A549 (cell line): ENCODE measurements at regions not wholly inside any gene's neighbourhood (a gene's known extent, or its start where the extent isn't known, plus 50 kb on each side); places are given as distances from the start of the nearest gene placed in this dataset.

Source experiments
- BHLHE40 ChIP-seq: IDR thresholded peaks from 2 replicates; pipeline ENCODE4 v1.6.1; 2012; ENCODE audit warnings: low read depth, low read length, inconsistent platforms
- EP300 ChIP-seq, 2 experiments: fragments of >200 bp; sonication (Bioruptor Twin); formaldehyde crosslinking; IDR thresholded peaks; 2 replicates in 1 of 2; 3 replicates in 1 of 2; pipeline ENCODE4 v1.6.1; 2016 to 2017
- JUN ChIP-seq, 2 experiments: fragments of >200 bp; sonication (Bioruptor Twin); formaldehyde crosslinking; IDR thresholded peaks; 2 replicates in 1 of 2; 3 replicates in 1 of 2; pipeline ENCODE4 v1.6.1; 2016 to 2017
- MAZ ChIP-seq: fragments of 150-350 bp; IDR thresholded peaks from 2 replicates; pipeline ENCODE4 v1.6.1; 2014; ENCODE audit warnings: antibody characterized with exemption, low read depth, low read length, borderline replicate concordance
- MYC ChIP-seq: IDR thresholded peaks from 2 replicates; pipeline ENCODE4 v1.6.1; 2012; ENCODE audit warnings: mild to moderate bottlenecking, inconsistent platforms, low read length, improper control_type of control experiment, borderline replicate concordance
- NFE2L2 ChIP-seq: fragments of 150-350 bp; conservative IDR thresholded peaks from 2 replicates; pipeline ENCODE4 v1.6.1; 2014; ENCODE audit warnings: low read length
- RAD21 ChIP-seq, 2 experiments: fragments of >200 bp in 1 of 2; sonication (Bioruptor Twin) in 1 of 2; formaldehyde crosslinking in 1 of 2; IDR thresholded peaks in 1 of 2; conservative IDR thresholded peaks in 1 of 2; 2 replicates in 1 of 2; 3 replicates in 1 of 2; pipeline ENCODE4 v1.6.1; 2012 to 2018; ENCODE audit warnings: inconsistent platforms in 1 of 2
- RARB ChIP-seq: fragments of 250-450 bp; sonication (Bioruptor Pico); IDR thresholded peaks from 2 replicates; pipeline ENCODE4 v1.8.0; 2021; ENCODE audit warnings: mild to moderate bottlenecking, moderate library complexity
- ZFP36 ChIP-seq: fragments of 450-650 bp; IDR thresholded peaks from 2 replicates; pipeline ENCODE4 v1.6.1; 2014; ENCODE audit warnings: borderline replicate concordance; ENCODE audit not compliant: partially characterized antibody
- TF ChIP-seq, protein P1 (sequence below): fragments of >200 bp; sonication (Bioruptor Twin); formaldehyde crosslinking; IDR thresholded peaks from 3 replicates; pipeline ENCODE4 v1.5.1; 2016
- TF ChIP-seq, protein P2 (sequence below): IDR thresholded peaks from 2 replicates; pipeline ENCODE4 v1.6.1; 2012
- TF ChIP-seq, protein P3 (sequence below): fragments of 200-600 bp; sonication (generic); IDR thresholded peaks from 2 replicates; pipeline ENCODE4 v1.6.1; 2016; ENCODE audit warnings: antibody characterized with exemption, mild to moderate bottlenecking, moderate library complexity

DNA sequence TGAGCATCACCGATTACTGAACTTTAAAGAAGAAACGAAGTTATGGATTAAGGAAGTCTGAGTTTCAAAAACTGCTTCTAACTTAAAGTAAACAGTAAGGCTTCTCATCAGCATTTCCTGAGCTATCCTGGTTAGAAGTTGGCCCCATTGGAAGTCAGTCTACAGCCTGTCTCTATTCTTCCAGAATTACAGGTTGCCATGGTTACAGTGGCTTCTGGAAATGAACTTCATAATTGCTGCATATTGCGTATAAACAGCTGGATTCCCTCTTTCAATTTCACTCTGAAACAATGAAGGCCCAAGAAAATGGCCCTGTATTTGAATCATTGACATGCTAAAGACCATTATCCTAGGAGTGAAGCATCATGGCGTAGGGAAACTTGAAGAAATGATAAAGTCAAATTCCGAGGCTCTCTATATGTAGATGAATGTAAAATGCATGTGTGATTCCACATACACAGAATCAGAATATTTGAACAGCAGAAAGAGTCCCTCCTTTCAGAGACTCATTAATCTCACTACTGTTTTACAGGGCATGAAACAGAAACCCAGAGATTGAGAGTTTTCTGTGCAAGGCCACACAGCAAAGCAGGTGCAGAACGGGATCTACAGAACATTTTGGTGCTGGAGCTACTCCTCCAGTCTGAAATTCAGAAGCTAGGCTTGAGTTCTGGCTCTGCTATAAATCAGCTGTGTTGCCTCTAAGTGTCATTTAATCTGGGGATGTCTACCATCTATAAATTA, 856.4 kb upstream of the CELF4 start:
- TF ChIP-seq, protein P1, sequence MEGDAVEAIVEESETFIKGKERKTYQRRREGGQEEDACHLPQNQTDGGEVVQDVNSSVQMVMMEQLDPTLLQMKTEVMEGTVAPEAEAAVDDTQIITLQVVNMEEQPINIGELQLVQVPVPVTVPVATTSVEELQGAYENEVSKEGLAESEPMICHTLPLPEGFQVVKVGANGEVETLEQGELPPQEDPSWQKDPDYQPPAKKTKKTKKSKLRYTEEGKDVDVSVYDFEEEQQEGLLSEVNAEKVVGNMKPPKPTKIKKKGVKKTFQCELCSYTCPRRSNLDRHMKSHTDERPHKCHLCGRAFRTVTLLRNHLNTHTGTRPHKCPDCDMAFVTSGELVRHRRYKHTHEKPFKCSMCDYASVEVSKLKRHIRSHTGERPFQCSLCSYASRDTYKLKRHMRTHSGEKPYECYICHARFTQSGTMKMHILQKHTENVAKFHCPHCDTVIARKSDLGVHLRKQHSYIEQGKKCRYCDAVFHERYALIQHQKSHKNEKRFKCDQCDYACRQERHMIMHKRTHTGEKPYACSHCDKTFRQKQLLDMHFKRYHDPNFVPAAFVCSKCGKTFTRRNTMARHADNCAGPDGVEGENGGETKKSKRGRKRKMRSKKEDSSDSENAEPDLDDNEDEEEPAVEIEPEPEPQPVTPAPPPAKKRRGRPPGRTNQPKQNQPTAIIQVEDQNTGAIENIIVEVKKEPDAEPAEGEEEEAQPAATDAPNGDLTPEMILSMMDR: no peak
- TF ChIP-seq MYC (no peak), JUN (IDR thresholded peaks at IDR 0.05) (no peak), BHLHE40 (no peak), NFE2L2 (no peak), ZFP36 (no peak), RAD21 (conservative IDR thresholded peaks at IDR 0.05 in 1 of 2, IDR thresholded peaks at IDR 0.05 in 1 of 2) (no peak), MAZ (no peak), RARB (CRISPR knock-in tag) (no peak), EP300 (IDR thresholded peaks at IDR 0.05) (no peak)
- TF ChIP-seq, protein P2, sequence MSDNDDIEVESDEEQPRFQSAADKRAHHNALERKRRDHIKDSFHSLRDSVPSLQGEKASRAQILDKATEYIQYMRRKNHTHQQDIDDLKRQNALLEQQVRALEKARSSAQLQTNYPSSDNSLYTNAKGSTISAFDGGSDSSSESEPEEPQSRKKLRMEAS: no peak
- TF ChIP-seq, protein P3, sequence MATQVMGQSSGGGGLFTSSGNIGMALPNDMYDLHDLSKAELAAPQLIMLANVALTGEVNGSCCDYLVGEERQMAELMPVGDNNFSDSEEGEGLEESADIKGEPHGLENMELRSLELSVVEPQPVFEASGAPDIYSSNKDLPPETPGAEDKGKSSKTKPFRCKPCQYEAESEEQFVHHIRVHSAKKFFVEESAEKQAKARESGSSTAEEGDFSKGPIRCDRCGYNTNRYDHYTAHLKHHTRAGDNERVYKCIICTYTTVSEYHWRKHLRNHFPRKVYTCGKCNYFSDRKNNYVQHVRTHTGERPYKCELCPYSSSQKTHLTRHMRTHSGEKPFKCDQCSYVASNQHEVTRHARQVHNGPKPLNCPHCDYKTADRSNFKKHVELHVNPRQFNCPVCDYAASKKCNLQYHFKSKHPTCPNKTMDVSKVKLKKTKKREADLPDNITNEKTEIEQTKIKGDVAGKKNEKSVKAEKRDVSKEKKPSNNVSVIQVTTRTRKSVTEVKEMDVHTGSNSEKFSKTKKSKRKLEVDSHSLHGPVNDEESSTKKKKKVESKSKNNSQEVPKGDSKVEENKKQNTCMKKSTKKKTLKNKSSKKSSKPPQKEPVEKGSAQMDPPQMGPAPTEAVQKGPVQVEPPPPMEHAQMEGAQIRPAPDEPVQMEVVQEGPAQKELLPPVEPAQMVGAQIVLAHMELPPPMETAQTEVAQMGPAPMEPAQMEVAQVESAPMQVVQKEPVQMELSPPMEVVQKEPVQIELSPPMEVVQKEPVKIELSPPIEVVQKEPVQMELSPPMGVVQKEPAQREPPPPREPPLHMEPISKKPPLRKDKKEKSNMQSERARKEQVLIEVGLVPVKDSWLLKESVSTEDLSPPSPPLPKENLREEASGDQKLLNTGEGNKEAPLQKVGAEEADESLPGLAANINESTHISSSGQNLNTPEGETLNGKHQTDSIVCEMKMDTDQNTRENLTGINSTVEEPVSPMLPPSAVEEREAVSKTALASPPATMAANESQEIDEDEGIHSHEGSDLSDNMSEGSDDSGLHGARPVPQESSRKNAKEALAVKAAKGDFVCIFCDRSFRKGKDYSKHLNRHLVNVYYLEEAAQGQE: no peak
